Motor neuron (in vitro differentiated cells): ENCODE measurements at regions not wholly inside any gene's neighbourhood (a gene's known extent, or its start where the extent isn't known, plus 50 kb on each side); places are given as distances from the start of the nearest gene placed in this dataset.
"Not testable (repeated sequence)": the region's sequence is repeated elsewhere in the genome, so short reads cannot be mapped to it uniquely, and the experiment has no call there.

Experiments used
- ATAC-seq, 8 experiments: fragments of 200-7000 bp; cut with Tn5 transposase; replicated peaks in 6 of 8; 2 replicates each; pipeline ENCODE4 v1.8.0; 2021; ENCODE audit warnings: mild to moderate bottlenecking in 8 of 8, moderate library complexity in 8 of 8
- H3K27ac ChIP-seq, 2 donors: fragments of 250-450 bp; sonication (Bioruptor Pico); 2 replicates each; pipeline ENCODE4 v1.9.0; 2021; ENCODE audit warnings: antibody characterized with exemption in 2 of 2, mild to moderate bottlenecking in 2 of 2, moderate library complexity in 1 of 2
- H3K4me1 ChIP-seq, 2 donors: fragments of 250-450 bp; sonication (Bioruptor Pico); replicated peaks in 1 of 2; 2 replicates each; pipeline ENCODE4 v1.6.1; 2021; ENCODE audit warnings: antibody characterized with exemption in 2 of 2, mild to moderate bottlenecking in 2 of 2, moderate library complexity in 1 of 2
- H3K4me3 ChIP-seq, 5 donors: fragments of 250-450 bp; sonication (Bioruptor Pico); 2 replicates each; pipeline ENCODE4 v1.9.0; 2021; ENCODE audit warnings: antibody characterized with exemption in 5 of 5, mild to moderate bottlenecking in 5 of 5, moderate library complexity in 4 of 5
- WGBS, 10 experiments: fragments of 450-650 bp; shearing (Covaris generic); methylation state at CpG; one replicate each; pipeline ENCODE4 v1.0.0; 2022; 5-methylcytosine and 5-hydroxymethylcytosine counted together
- in situ Hi-C, 9 experiments: fragments of 400-800 bp; cut with MboI; loops; one replicate each; pipeline ENCODE4 v1.15.0; 2021; ENCODE audit warnings: low sequenced_read_pairs in 9 of 9, low pct_unique_long_range_greater_than_20kb in 2 of 9; ENCODE audit not compliant: unreplicated experiment in 9 of 9

DNA sequence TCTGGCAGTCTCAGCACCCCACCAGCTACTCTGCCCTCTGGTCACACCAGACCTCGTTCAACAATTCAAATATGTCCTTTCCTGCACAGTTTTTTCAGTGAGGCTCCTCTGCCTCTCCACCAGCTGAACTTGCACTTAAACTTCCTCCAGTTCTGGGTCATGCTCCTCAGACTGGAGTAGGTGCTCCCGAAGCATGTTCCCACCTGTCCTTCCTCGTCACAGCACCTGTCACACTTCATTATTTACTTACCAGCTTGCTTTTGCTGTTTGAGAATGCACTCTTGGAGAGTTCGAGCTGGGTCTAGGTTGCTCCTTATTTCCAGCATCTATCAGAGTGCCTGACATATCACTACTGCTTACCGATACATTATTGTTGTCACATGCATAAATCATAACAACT is 144.8 kb upstream of the TTC29 start:
- Histone ChIP-seq H3K27ac (no peak overlapping the region), H3K4me1 (peaks cover 0 to 3% of the 10 kb centered on the region in 2 donors), H3K4me3 (no peak overlapping the region)
- WGBS, 10 experiments: 30 to 92% (median 79%) methylated on average over 2 to 5 of the region's 5 CpGs
- in situ Hi-C loops: loop anchor here in 3 of 9 experiments (25.0 kb wide), 2 partner anchors 153 to 753 kb away; partner anchors contain the start of gene TTC29 (in 1 of the 3)
- ATAC-seq: no peak

GRCh38 chr4:147093206-147093605 is 147.5 kb upstream of the TTC29 start:
- 0 to 100% (median 83%) methylated on average over 1 to 2 of the region's 2 CpGs for WGBS, 10 experiments
- Histone ChIP-seq H3K27ac (no peak overlapping the region), H3K4me1 (no peaks in the 10 kb centered on the region), H3K4me3 (no peak overlapping the region)
- no peak for ATAC-seq
- in situ Hi-C loops: loop anchor here in 3 of 9 experiments (25.0 kb wide), 2 partner anchors 156 to 756 kb away; partner anchors contain the start of gene TTC29 (in 1 of the 3)

GRCh38 chr4:147094238-147094637 is 148.6 kb upstream of the TTC29 start:
- no peaks in the 10 kb centered on the region for H3K4me1 ChIP-seq
- in situ Hi-C loops: loop anchor here in 3 of 9 experiments (25.0 kb wide), 2 partner anchors 157 to 757 kb away; partner anchors contain the start of gene TTC29 (in 1 of the 3)
- H3K4me3 ChIP-seq: no peak overlapping the region
- H3K27ac ChIP-seq: no peak overlapping the region
- peak in 2 of 8 experiments; percentile 32 to 72 for ATAC-seq
- 60 to 100% (median 83%) methylated on average over 1 to 2 of the region's 2 CpGs; no CpG with 5 or more reads in 2 of the 10 experiments for WGBS, 10 experiments

- no peaks in the 10 kb centered on the region for H3K4me1 ChIP-seq
- ATAC-seq: peak in 4 of 8 experiments; percentile 55 to 68 (median 66)
- no peak overlapping the region for H3K27ac ChIP-seq
- WGBS, 10 experiments: 2 to 65% (median 34%) methylated on average over 4 to 6 of the region's 6 CpGs
- no peak overlapping the region for H3K4me3 ChIP-seq
- in situ Hi-C loops: loop anchor here in 3 of 9 experiments (5.0 to 25.0 kb wide), 3 partner anchors 80 to 760 kb away; partner anchors contain the start of gene TTC29 (in 1 of the 3)
Observed at GRCh38 chr4:147096667-147097604, 151.3 kb upstream of the TTC29 start.

DNA sequence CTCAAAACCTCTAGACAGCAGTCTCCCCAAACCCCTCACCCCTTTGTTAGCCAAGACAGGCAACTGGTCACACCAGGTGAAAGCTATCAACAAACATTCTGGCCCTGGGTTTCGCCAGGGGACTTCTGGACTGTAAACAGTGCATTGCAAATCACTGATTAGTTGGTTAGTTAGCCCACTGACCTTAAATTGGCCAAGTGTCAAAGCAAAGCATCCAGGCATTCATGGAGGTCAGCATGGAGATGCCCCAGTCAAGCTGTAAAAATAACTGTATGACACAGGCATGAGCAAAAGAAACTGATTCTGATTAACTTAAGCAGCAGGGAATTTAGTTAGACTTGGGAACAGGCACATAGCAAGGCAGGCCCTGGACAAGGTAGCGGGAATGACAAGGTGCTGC is 156.0 kb upstream of the TTC29 start:
- no peak for ATAC-seq
- Histone ChIP-seq H3K4me3 (no peak overlapping the region), H3K4me1 (no peaks in the 10 kb centered on the region), H3K27ac (no peak overlapping the region)
- in situ Hi-C loops: no loop called here
- WGBS, 10 experiments: 33 to 100% (median 85%) methylated on average over 1 to 2 of the region's 2 CpGs; no CpG with 5 or more reads in 3 of the 10 experiments

GRCh38 chr4:147102596-147102995 is 156.9 kb upstream of the TTC29 start:
- Histone ChIP-seq H3K4me1 (no peaks in the 10 kb centered on the region), H3K27ac (no peak overlapping the region), H3K4me3 (no peak overlapping the region)
- 78 to 100% (median 91%) methylated on average over 1 of the region's 1 CpG; no CpG with 5 or more reads in 2 of the 10 experiments for WGBS, 10 experiments
- ATAC-seq: no peak
- in situ Hi-C loops: no loop called here

DNA sequence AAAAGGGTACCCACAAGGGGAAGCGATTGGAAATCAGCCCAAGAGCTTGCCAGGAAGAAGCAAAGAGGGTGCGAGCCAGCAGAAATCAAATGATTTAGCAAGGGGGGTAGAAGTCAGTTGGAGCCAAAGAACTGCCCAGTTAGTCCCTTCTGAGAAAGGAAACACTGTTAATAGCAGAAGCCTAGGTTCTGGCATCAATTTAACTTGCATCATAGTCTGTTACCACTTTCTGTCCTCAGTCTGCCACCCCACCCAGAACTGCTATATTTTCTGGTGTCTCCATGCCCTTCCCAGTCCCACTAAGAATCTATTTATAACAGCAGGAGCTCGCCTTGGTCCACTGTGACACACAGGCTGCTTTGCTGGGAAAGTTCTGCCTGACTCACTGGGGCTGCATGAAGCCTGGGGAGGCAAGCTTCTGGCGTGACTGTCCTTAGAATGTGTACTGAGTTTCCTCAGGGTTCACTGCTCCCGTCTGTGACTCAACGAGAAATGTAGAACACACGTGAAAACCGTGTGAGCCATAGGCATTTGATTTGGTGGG is 157.8 kb upstream of the TTC29 start:
- Histone ChIP-seq H3K4me3 (no peak overlapping the region), H3K27ac (no peak overlapping the region), H3K4me1 (no peaks in the 10 kb centered on the region)
- peak in 7 of 8 experiments; percentile 51 to 98 (median 85) for ATAC-seq
- 4 to 100% (median 63%) methylated on average over 1 to 7 of the region's 8 CpGs; no CpG with 5 or more reads in 1 of the 10 experiments for WGBS, 10 experiments
- in situ Hi-C loops: no loop called here

DNA sequence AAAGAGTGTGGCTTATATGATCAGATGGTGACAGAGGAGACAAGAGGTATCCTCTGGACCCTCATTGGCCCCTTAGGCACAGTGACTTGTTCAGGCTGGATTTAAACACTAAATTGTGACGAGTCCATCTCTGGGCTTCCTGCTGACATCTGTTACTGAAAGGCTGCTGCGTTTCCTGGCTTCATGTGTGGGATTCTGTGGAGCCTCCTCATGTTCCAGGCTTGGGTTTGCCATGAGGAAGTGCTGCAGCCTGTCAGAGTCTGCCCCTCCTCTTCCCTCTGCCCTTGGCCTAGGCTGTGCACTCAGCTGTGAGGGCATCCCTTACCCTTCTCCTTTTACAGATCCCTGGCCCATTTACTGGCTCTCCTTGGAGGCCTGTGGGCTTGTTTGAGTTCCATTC is 159.1 kb upstream of the TTC29 start:
- H3K27ac ChIP-seq: no peak overlapping the region
- no peaks in the 10 kb centered on the region for H3K4me1 ChIP-seq
- no peak for ATAC-seq
- in situ Hi-C loops: no loop called here
- 40 to 100% (median 79%) methylated on average over 1 to 2 of the region's 2 CpGs; no CpG with 5 or more reads in 5 of the 10 experiments for WGBS, 10 experiments
- no peak overlapping the region for H3K4me3 ChIP-seq

GRCh38 chr4:147108409-147108808 is 162.7 kb upstream of the TTC29 start:
- WGBS, 10 experiments: 40 to 100% (median 78%) methylated on average over 1 to 2 of the region's 2 CpGs
- no peak overlapping the region for H3K27ac ChIP-seq
- in situ Hi-C loops: no loop called here
- ATAC-seq: no peak
- H3K4me1 ChIP-seq: no peaks in the 10 kb centered on the region
- no peak overlapping the region for H3K4me3 ChIP-seq

GRCh38 chr4:147109800-147110199 is 164.1 kb upstream of the TTC29 start:
- H3K4me1 ChIP-seq: no peaks in the 10 kb centered on the region
- no peak overlapping the region for H3K27ac ChIP-seq
- no peak for ATAC-seq
- in situ Hi-C loops: no loop called here
- no peak overlapping the region for H3K4me3 ChIP-seq
- 75 to 80% methylated on average over 1 of the region's 1 CpG; no CpG with 5 or more reads in 8 of the 10 experiments for WGBS, 10 experiments

- in situ Hi-C loops: no loop called here
- WGBS, 10 experiments: 76 to 94% (median 82%) methylated on average over 2 to 7 of the region's 7 CpGs
- H3K4me1 ChIP-seq: no peaks in the 10 kb centered on the region
- H3K27ac ChIP-seq: no peak overlapping the region
- peak in 3 of 8 experiments; percentile 86 to 93 (median 88) for ATAC-seq
- H3K4me3 ChIP-seq: no peak overlapping the region
Observed at GRCh38 chr4:147110473-147111367, 165.1 kb upstream of the TTC29 start.

DNA sequence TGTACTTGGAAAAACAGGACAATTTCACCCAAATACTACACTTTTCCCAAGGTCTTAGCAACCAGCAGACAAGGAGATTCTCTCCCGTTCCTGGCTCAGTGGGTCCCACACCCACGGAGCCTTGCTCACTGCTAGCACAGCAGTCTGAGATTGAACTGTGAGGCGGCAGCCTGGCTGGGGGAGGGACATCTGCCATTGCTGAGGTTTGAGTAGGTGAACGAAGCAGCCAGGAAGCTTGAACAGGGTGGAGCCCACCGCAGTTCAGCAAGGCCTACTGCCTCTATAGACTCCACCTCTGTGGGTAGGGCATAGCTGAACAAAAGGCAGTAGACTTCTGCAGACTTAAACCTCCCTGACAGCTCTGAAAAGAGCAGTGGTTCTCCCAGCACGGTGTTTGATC is 166.5 kb upstream of the TTC29 start:
- not testable (repeated sequence) for ATAC-seq

More for the DNA sequence above, 166.5 kb upstream of the TTC29 start:
- H3K4me3 ChIP-seq, H3K4me1 ChIP-seq, H3K27ac ChIP-seq, in situ Hi-C loops: not testable (repeated sequence)
- 0 to 80% (median 68%) methylated on average over 1 to 2 of the region's 6 CpGs; no CpG with 5 or more reads in 6 of the 10 experiments for WGBS, 10 experiments
